H1 (cell line): ENCODE measurements at regions not wholly inside any gene's neighbourhood (a gene's known extent, or its start where the extent isn't known, plus 50 kb on each side); places are given as distances from the start of the nearest gene placed in this dataset.

Experiments used
- CEBPB ChIP-seq: IDR thresholded peaks from 2 replicates; pipeline ENCODE4 v1.6.1; 2012; ENCODE audit warnings: low read depth, low read length
- CREB1 ChIP-seq: IDR thresholded peaks from 2 replicates; pipeline ENCODE4 v1.6.1; 2012; ENCODE audit warnings: inconsistent platforms
- EZH2 ChIP-seq: fragments of 200-600 bp; sonication (generic); IDR thresholded peaks from 2 replicates; pipeline ENCODE4 v1.7.1; 2012; ENCODE audit warnings: low read depth, mild to moderate bottlenecking, moderate library complexity, low read length, inconsistent platforms; ENCODE audit not compliant: severe bottlenecking
- FOSL1 ChIP-seq: IDR thresholded peaks from 2 replicates; pipeline ENCODE4 v1.6.1; 2011; ENCODE audit warnings: mild to moderate bottlenecking, low read depth, low read length, moderate library complexity; ENCODE audit not compliant: insufficient read depth
- POU5F1 ChIP-seq: IDR thresholded peaks from 2 replicates; pipeline ENCODE4 v1.6.1; 2011; ENCODE audit warnings: low read depth, mild to moderate bottlenecking, low read length, moderate library complexity
- RNF2 ChIP-seq: fragments of 200-900, 300-1000 bp; sonication (generic); IDR thresholded peaks from 2 replicates; pipeline ENCODE4 v1.7.1; 2016; ENCODE audit warnings: borderline replicate concordance, low read depth, mild to moderate bottlenecking, antibody characterized with exemption, low read length; ENCODE audit not compliant: poor library complexity, severe bottlenecking; ENCODE audit errors: missing control alignments

DNA sequence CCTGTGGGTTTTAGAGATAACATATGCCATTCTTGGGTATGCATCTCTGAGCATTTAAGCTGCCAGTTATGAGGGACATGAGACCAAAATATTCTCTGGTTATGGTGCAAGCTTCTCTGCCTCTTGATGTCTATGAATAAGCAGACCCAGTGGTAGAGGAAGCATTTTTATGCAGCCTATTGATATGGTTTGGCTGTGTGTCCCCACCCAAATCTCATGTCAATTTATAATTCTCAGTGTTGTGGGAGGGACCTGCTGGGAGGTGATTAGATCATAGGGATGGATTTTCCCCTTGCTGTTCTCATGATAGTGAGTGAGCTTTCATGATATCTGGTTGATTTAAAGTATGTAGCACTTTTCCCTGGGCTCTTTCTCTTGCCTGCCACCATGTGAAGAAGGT, 187.2 kb downstream of the ARHGAP12 start (continued):
- TF ChIP-seq POU5F1 = no peak
- TF ChIP-seq CREB1 = no peak
- TF ChIP-seq CEBPB = no peak
- TF ChIP-seq RNF2 = no peak
- no peak for TF ChIP-seq FOSL1
- no peak for TF ChIP-seq EZH2
- TF ChIP-seq, all 59 proteins: peak for 0
